Osteocyte (in vitro differentiated cells): ENCODE measurements at regions not wholly inside any gene's neighbourhood (a gene's known extent, or its start where the extent isn't known, plus 50 kb on each side); places are given as distances from the start of the nearest gene placed in this dataset.

Experiments
- DNase-seq: peaks from one replicate; pipeline ENCODE4 v3.0.0; 2021; ENCODE audit warnings: mixed read lengths; ENCODE audit not compliant: unreplicated experiment; ENCODE audit errors: extremely low spot score
- H3K27ac Mint-ChIP-seq: one replicate; pipeline ENCODE4 v1.8.0; 2021; ENCODE audit warnings: mild to moderate bottlenecking, mixed read lengths; ENCODE audit not compliant: unreplicated experiment
- H3K27me3 Mint-ChIP-seq: one replicate; pipeline ENCODE4 v1.8.0; 2021; ENCODE audit warnings: mixed read lengths; ENCODE audit not compliant: unreplicated experiment
- H3K36me3 Mint-ChIP-seq: one replicate; pipeline ENCODE4 v1.8.0; 2021; ENCODE audit warnings: mixed read lengths; ENCODE audit not compliant: unreplicated experiment
- H3K4me1 Mint-ChIP-seq: one replicate; pipeline ENCODE4 v1.8.0; 2021; ENCODE audit warnings: mixed read lengths; ENCODE audit not compliant: unreplicated experiment
- H3K4me3 Mint-ChIP-seq: one replicate; pipeline ENCODE4 v1.8.0; 2021; ENCODE audit warnings: mild to moderate bottlenecking, moderate library complexity, mixed read lengths; ENCODE audit not compliant: unreplicated experiment
- H3K9me3 Mint-ChIP-seq: one replicate; pipeline ENCODE4 v1.8.0; 2021; ENCODE audit warnings: mixed read lengths; ENCODE audit not compliant: unreplicated experiment
- CTCF ChIP-seq: fragments of 200-600 bp; sonication (generic); IDR thresholded peaks from 2 replicates; pipeline ENCODE4 v1.5.0; 2021; ENCODE audit warnings: antibody characterized with exemption, mild to moderate bottlenecking, moderate library complexity

GRCh38 chr4:8796096-8796495, 75.5 kb downstream of the HMX1 start:
- Mint-ChIP-seq H3K27me3 (no peaks in the 10 kb centered on the region), H3K36me3 (no peaks in the 10 kb centered on the region), H3K9me3 (no peaks in the 10 kb centered on the region), H3K4me3 (no peak overlapping the region), H3K27ac (no peak overlapping the region), H3K4me1 (no peaks in the 10 kb centered on the region)
- DNase-seq: no peak
- no peak for TF ChIP-seq CTCF

- Mint-ChIP-seq H3K4me1 (no peaks in the 10 kb centered on the region), H3K4me3 (no peak overlapping the region), H3K9me3 (no peaks in the 10 kb centered on the region), H3K27me3 (no peaks in the 10 kb centered on the region), H3K36me3 (no peaks in the 10 kb centered on the region), H3K27ac (no peak overlapping the region)
- no peak for DNase-seq
- no peak for TF ChIP-seq CTCF
Measured at GRCh38 chr4:8795140-8795539, 76.5 kb downstream of the HMX1 start.

- TF ChIP-seq CTCF: no peak
- Mint-ChIP-seq H3K36me3 (no peaks in the 10 kb centered on the region), H3K4me3 (no peak overlapping the region), H3K27ac (no peak overlapping the region), H3K4me1 (no peaks in the 10 kb centered on the region), H3K9me3 (no peaks in the 10 kb centered on the region), H3K27me3 (no peaks in the 10 kb centered on the region)
- DNase-seq: no peak
Measured at GRCh38 chr4:8794491-8794890, 77.1 kb downstream of the HMX1 start.

GRCh38 chr4:8793571-8794160, 78.0 kb downstream of the HMX1 start:
- H3K27me3 Mint-ChIP-seq: no peaks in the 10 kb centered on the region
- no peak for DNase-seq
- no peak overlapping the region for H3K4me3 Mint-ChIP-seq
- H3K27ac Mint-ChIP-seq: no peak overlapping the region
- TF ChIP-seq CTCF: no peak
- no peaks in the 10 kb centered on the region for H3K36me3 Mint-ChIP-seq
- no peaks in the 10 kb centered on the region for H3K9me3 Mint-ChIP-seq
- no peaks in the 10 kb centered on the region for H3K4me1 Mint-ChIP-seq

- H3K4me3 Mint-ChIP-seq: no peak overlapping the region
- H3K36me3 Mint-ChIP-seq: no peaks in the 10 kb centered on the region
- no peaks in the 10 kb centered on the region for H3K9me3 Mint-ChIP-seq
- TF ChIP-seq CTCF: no peak
- H3K4me1 Mint-ChIP-seq: no peaks in the 10 kb centered on the region
- no peaks in the 10 kb centered on the region for H3K27me3 Mint-ChIP-seq
- H3K27ac Mint-ChIP-seq: no peak overlapping the region
- no peak for DNase-seq
Measured at GRCh38 chr4:8792491-8792890, 79.1 kb downstream of the HMX1 start.
